ENCODE measurements at regions not wholly inside any gene's neighbourhood (a gene's known extent, or its start where the extent isn't known, plus 50 kb on each side); places are given as distances from the start of the nearest gene placed in this dataset.

DNA sequence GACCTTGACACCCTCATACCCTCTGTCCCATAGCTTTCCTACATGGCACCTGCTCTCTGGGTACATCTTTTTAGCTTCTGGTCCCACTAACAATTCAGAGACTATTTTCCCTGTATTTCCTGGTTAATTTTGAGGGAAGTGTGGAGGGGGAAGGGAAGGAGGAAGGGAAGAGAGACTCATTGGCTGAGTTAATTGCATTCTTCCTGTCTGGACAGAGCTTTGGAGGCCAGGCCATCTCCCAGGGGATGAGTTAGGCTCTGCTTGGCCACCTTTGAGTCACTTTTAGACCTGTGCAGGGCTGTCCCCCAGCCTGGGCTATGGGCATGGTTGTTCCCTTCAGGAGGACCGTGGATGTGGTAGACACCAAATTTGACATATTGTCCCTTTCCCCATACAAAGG is 167.9 kb upstream of the PGRMC2 start:
- H3K9me3 ChIP-seq (ENCODE audit: control insufficient read depth, insufficient read depth, low read length), result no peaks in the 10 kb centered on the region
- ChIA-PET CTCF (interaction anchor here (0.6 to 5.0 kb wide), 24 partner anchors 10 to 408 kb away, joined by 3 to 43 read pairs (median 6); partner anchors contain the start of gene JADE1), POLR2A (interaction anchor here (2.1 kb wide), 1 partner anchor 98 kb away, joined by 7 read pairs; no protein-coding TSS in a partner anchor)
- H3K27ac ChIP-seq (ENCODE audit: low read depth, low read length), result peak overlapping the region; percentile 21
- TF ChIP-seq CTCF (IDR thresholded peaks at IDR 0.05; ENCODE audit: low read depth, low read length), result no peak
- no peak overlapping the region for H3K4me3 ChIP-seq (ENCODE audit: low read depth, low read length)
- DNase-seq (ENCODE audit: low read depth, low spot score), result no peak
- no peaks in the 10 kb centered on the region for H3K27me3 ChIP-seq (ENCODE audit: control insufficient read depth, insufficient read depth, low read length)

DNA sequence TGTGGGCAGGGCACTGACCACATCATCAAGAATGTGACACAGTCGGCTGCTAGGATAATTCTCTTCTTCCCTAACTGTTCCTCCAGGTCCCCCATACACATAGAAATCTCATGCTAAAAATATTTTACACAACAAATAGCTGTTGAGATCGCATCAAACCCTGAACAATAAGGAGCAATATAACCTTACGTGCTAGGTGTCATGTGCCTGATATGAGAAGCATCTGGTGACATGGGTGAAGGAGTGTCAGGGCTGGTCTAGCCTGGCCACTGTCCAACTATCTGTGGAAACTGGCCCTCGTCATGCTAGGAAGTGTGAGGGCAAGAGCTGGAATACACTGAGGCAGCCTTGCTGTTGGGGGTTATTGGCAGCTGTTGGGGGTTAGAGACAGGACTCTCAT is 167.3 kb upstream of the PGRMC2 start:
- no peak overlapping the region for H3K4me3 ChIP-seq (ENCODE audit: low read depth, low read length)
- no peaks in the 10 kb centered on the region for H3K9me3 ChIP-seq (ENCODE audit: control insufficient read depth, insufficient read depth, low read length)
- no peaks in the 10 kb centered on the region for H3K27me3 ChIP-seq (ENCODE audit: control insufficient read depth, insufficient read depth, low read length)
- H3K27ac ChIP-seq (ENCODE audit: low read depth, low read length), result peak overlapping the region; percentile 21
- DNase-seq (ENCODE audit: low read depth, low spot score), result no peak
- ChIA-PET CTCF (interaction anchor here (0.6 to 5.0 kb wide), 59 partner anchors 10 to 661 kb away, joined by 3 to 43 read pairs (median 4); partner anchors contain the start of gene JADE1), POLR2A (interaction anchor here (1.0 to 2.1 kb wide), 3 partner anchors 98 to 357 kb away, joined by 4 to 13 read pairs (median 7); no protein-coding TSS in a partner anchor)
- TF ChIP-seq CTCF (IDR thresholded peaks at IDR 0.05; ENCODE audit: low read depth, low read length), result no peak

- Histone ChIP-seq H3K4me3 (ENCODE audit: low read depth, low read length) (no peak overlapping the region), H3K27me3 (ENCODE audit: control insufficient read depth, insufficient read depth, low read length) (no peaks in the 10 kb centered on the region), H3K27ac (ENCODE audit: low read depth, low read length) (peak overlapping the region; percentile 21), H3K9me3 (ENCODE audit: control insufficient read depth, insufficient read depth, low read length) (no peaks in the 10 kb centered on the region)
- ChIA-PET POLR2A (interaction anchor here (0.6 to 2.1 kb wide), 4 partner anchors 99 to 415 kb away, joined by 3 to 13 read pairs (median 6); no protein-coding TSS in a partner anchor), CTCF (interaction anchor here (0.6 to 5.0 kb wide), 66 partner anchors 11 to 839 kb away, joined by 3 to 43 read pairs (median 4); partner anchors contain the start of gene JADE1)
- peak; percentile 89 for DNase-seq (ENCODE audit: low read depth, low spot score)
- peak; percentile 90 for TF ChIP-seq CTCF (IDR thresholded peaks at IDR 0.05; ENCODE audit: low read depth, low read length)
Measured at GRCh38 chr4:128454281-128454871, 166.8 kb upstream of the PGRMC2 start.

- no peak overlapping the region for H3K4me3 ChIP-seq (ENCODE audit: low read depth, low read length)
- no peak for TF ChIP-seq CTCF (IDR thresholded peaks at IDR 0.05; ENCODE audit: low read depth, low read length)
- no peaks in the 10 kb centered on the region for H3K9me3 ChIP-seq (ENCODE audit: control insufficient read depth, insufficient read depth, low read length)
- ChIA-PET POLR2A (no interaction called here), CTCF (interaction anchor here (1.0 to 5.0 kb wide), 7 partner anchors 13 to 411 kb away, joined by 4 to 43 read pairs (median 23); partner anchors contain the start of gene JADE1)
- H3K27ac ChIP-seq (ENCODE audit: low read depth, low read length), result no peak overlapping the region
- H3K27me3 ChIP-seq (ENCODE audit: control insufficient read depth, insufficient read depth, low read length), result no peaks in the 10 kb centered on the region
- no peak for DNase-seq (ENCODE audit: low read depth, low spot score)
Measured at GRCh38 chr4:128452415-128452814, 164.8 kb upstream of the PGRMC2 start.

GRCh38 chr4:128451270-128451905 is 163.8 kb upstream of the PGRMC2 start:
- H3K9me3 ChIP-seq (ENCODE audit: control insufficient read depth, insufficient read depth, low read length), result no peaks in the 10 kb centered on the region
- CTCF ChIA-PET, result no interaction called here
- H3K4me3 ChIP-seq (ENCODE audit: low read depth, low read length), result no peak overlapping the region
- POLR2A ChIA-PET, result no interaction called here
- TF ChIP-seq CTCF (IDR thresholded peaks at IDR 0.05; ENCODE audit: low read depth, low read length), result no peak
- no peaks in the 10 kb centered on the region for H3K27me3 ChIP-seq (ENCODE audit: control insufficient read depth, insufficient read depth, low read length)
- DNase-seq (ENCODE audit: low read depth, low spot score), result no peak
- H3K27ac ChIP-seq (ENCODE audit: low read depth, low read length), result no peak overlapping the region

All from AG04450 (cell line).